Neural crest cell (in vitro differentiated cells): ENCODE measurements at regions not wholly inside any gene's neighbourhood (a gene's known extent, or its start where the extent isn't known, plus 50 kb on each side); places are given as distances from the start of the nearest gene placed in this dataset.

Experiments used
- DNase-seq: peaks from one replicate; pipeline ENCODE4 v3.0.0; 2021; ENCODE audit warnings: low read depth, mixed read lengths, low spot score
- H3K27ac Mint-ChIP-seq: one replicate; pipeline ENCODE4 v1.8.0; 2021; ENCODE audit warnings: mild to moderate bottlenecking, mixed read lengths; ENCODE audit not compliant: unreplicated experiment
- H3K27me3 Mint-ChIP-seq: 2 replicates; pipeline ENCODE4 v1.8.0; 2021; ENCODE audit warnings: low read depth, mild to moderate bottlenecking, mixed read lengths
- H3K36me3 Mint-ChIP-seq: 2 replicates; pipeline ENCODE4 v1.8.0; 2021; ENCODE audit warnings: low read depth, mild to moderate bottlenecking, mixed read lengths
- H3K4me1 Mint-ChIP-seq: 2 replicates; pipeline ENCODE4 v1.8.0; 2021; ENCODE audit warnings: mixed read lengths
- H3K4me3 Mint-ChIP-seq: one replicate; pipeline ENCODE4 v1.8.0; 2021; ENCODE audit warnings: mild to moderate bottlenecking, mixed read lengths
- H3K9me3 Mint-ChIP-seq: 2 replicates; pipeline ENCODE4 v1.8.0; 2021; ENCODE audit warnings: mixed read lengths
- CTCF ChIP-seq: fragments of 200-600 bp; sonication (generic); conservative IDR thresholded peaks from 2 replicates; pipeline ENCODE4 v1.5.0; 2021; ENCODE audit warnings: antibody characterized with exemption, mild to moderate bottlenecking

DNA sequence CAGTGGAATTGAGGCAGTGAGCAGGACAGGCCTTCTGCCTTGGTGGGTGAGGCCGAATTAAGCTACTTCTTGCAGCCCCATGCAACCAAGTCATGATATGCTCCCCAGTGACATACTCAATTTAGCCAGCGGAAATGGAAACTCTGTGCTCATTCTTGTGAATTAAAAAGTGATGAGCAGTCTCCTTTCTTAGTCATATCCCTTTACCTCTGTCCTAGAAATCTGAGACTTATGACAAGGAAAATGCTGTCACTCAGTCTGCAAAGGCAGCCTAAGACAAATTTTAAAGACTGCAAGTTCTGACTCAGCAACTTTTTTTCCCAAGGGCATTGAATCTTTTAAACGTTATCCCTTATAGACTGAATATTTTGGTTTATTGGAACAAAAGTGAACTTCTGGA, 218.2 kb downstream of the SH3BP4 start:
- no peak for DNase-seq
- peaks cover 33% of the 10 kb centered on the region for H3K4me1 Mint-ChIP-seq
- peaks cover 11% of the 10 kb centered on the region for H3K9me3 Mint-ChIP-seq
- H3K4me3 Mint-ChIP-seq, result no peak overlapping the region
- peaks cover 10% of the 10 kb centered on the region for H3K36me3 Mint-ChIP-seq
- no peak overlapping the region for H3K27ac Mint-ChIP-seq
- no peaks in the 10 kb centered on the region for H3K27me3 Mint-ChIP-seq
- no peak for TF ChIP-seq CTCF

- DNase-seq, result peak; percentile 22
- Mint-ChIP-seq H3K27ac (peak overlapping the region; percentile 59), H3K9me3 (peaks cover 14% of the 10 kb centered on the region), H3K4me3 (peak overlapping the region; percentile 52), H3K27me3 (no peaks in the 10 kb centered on the region), H3K4me1 (peaks cover 33% of the 10 kb centered on the region), H3K36me3 (peaks cover 12% of the 10 kb centered on the region)
- peak; percentile 53 for TF ChIP-seq CTCF
Observed at GRCh38 chr2:235170536-235171521, 219.0 kb downstream of the SH3BP4 start.

GRCh38 chr2:235171550-235172031, 219.8 kb downstream of the SH3BP4 start:
- peaks cover 18% of the 10 kb centered on the region for H3K9me3 Mint-ChIP-seq
- H3K27ac Mint-ChIP-seq, result peak overlapping the region; percentile 59
- TF ChIP-seq CTCF, result no peak
- no peak overlapping the region for H3K4me3 Mint-ChIP-seq
- peaks cover 33% of the 10 kb centered on the region for H3K4me1 Mint-ChIP-seq
- no peak for DNase-seq
- H3K36me3 Mint-ChIP-seq, result peaks cover 16% of the 10 kb centered on the region
- H3K27me3 Mint-ChIP-seq, result no peaks in the 10 kb centered on the region

GRCh38 chr2:235180642-235181041, 228.8 kb downstream of the SH3BP4 start:
- Mint-ChIP-seq H3K27me3 (no peaks in the 10 kb centered on the region), H3K36me3 (peaks cover 6% of the 10 kb centered on the region), H3K27ac (no peak overlapping the region), H3K4me3 (no peak overlapping the region), H3K9me3 (peaks cover 6% of the 10 kb centered on the region), H3K4me1 (peaks cover 51% of the 10 kb centered on the region)
- no peak for TF ChIP-seq CTCF
- DNase-seq, result no peak

- Mint-ChIP-seq H3K9me3 (peaks cover 7% of the 10 kb centered on the region), H3K27ac (no peak overlapping the region), H3K4me1 (peaks cover 57% of the 10 kb centered on the region), H3K27me3 (peaks cover 2% of the 10 kb centered on the region), H3K4me3 (no peak overlapping the region), H3K36me3 (peaks cover 6% of the 10 kb centered on the region)
- DNase-seq, result no peak
- no peak for TF ChIP-seq CTCF
Observed at GRCh38 chr2:235183786-235184185, 232.0 kb downstream of the SH3BP4 start.
